Trophoblast cell (in vitro differentiated cells and primary cell): ENCODE measurements at regions not wholly inside any gene's neighbourhood (a gene's known extent, or its start where the extent isn't known, plus 50 kb on each side); places are given as distances from the start of the nearest gene placed in this dataset.

Source experiments
- DNase-seq, 2 donors: peaks; one replicate each; pipeline ENCODE4 v3.0.0-alpha.2; 2016
- H2AFZ ChIP-seq: 2 replicates; pipeline ENCODE4 v1.6.1; 2013; ENCODE audit warnings: low read length, moderate library complexity, mild to moderate bottlenecking; ENCODE audit not compliant: insufficient read depth, poor library complexity
- H2AK5ac ChIP-seq: 2 replicates; pipeline ENCODE4 v1.6.1; 2013; ENCODE audit warnings: mild to moderate bottlenecking, low read length
- H2BK120ac ChIP-seq: 2 replicates; pipeline ENCODE4 v1.6.1; 2013; ENCODE audit warnings: low read length, mild to moderate bottlenecking, moderate library complexity; ENCODE audit not compliant: insufficient read depth, poor library complexity
- H2BK12ac ChIP-seq: 2 replicates; pipeline ENCODE4 v1.6.1; 2013; ENCODE audit warnings: mild to moderate bottlenecking, low read length, moderate library complexity
- H2BK5ac ChIP-seq: 2 replicates; pipeline ENCODE4 v1.6.1; 2013; ENCODE audit warnings: low read length, low read depth, moderate library complexity, mild to moderate bottlenecking; ENCODE audit not compliant: poor library complexity
- H3K14ac ChIP-seq: 2 replicates; pipeline ENCODE4 v1.6.1; 2013; ENCODE audit warnings: mild to moderate bottlenecking, low read length
- H3K18ac ChIP-seq: 2 replicates; pipeline ENCODE4 v1.6.1; 2013; ENCODE audit warnings: mild to moderate bottlenecking, low read length
- H3K23ac ChIP-seq: 2 replicates; pipeline ENCODE4 v1.6.1; 2013; ENCODE audit warnings: low read length
- H3K27ac ChIP-seq: 2 replicates; pipeline ENCODE4 v1.5.1; 2013; ENCODE audit warnings: low read depth, mild to moderate bottlenecking, inconsistent platforms, low read length, moderate library complexity
- H3K27me3 ChIP-seq: 2 replicates; pipeline ENCODE4 v1.6.1; 2013; ENCODE audit warnings: inconsistent platforms, mild to moderate bottlenecking, low read length, moderate library complexity; ENCODE audit not compliant: insufficient read depth
- H3K36me3 ChIP-seq, 2 experiments: 1 replicate in 1 of 2; 2 replicates in 1 of 2; pipeline ENCODE4 v1.6.1; 2013; ENCODE audit warnings: low read length in 2 of 2, mild to moderate bottlenecking in 2 of 2, moderate library complexity in 1 of 2; ENCODE audit not compliant: insufficient read depth in 2 of 2, control insufficient read depth in 1 of 2
- H3K4ac ChIP-seq: 2 replicates; pipeline ENCODE4 v1.6.1; 2013; ENCODE audit warnings: low read depth, mild to moderate bottlenecking, low read length, moderate library complexity
- H3K4me1 ChIP-seq, 2 experiments: 1 replicate in 1 of 2; 2 replicates in 1 of 2; pipeline ENCODE4 v1.6.1; 2013; ENCODE audit warnings: low read length in 2 of 2, mild to moderate bottlenecking in 2 of 2, moderate library complexity in 1 of 2; ENCODE audit not compliant: insufficient read depth in 2 of 2, control insufficient read depth in 1 of 2
- H3K4me2 ChIP-seq: 2 replicates; pipeline ENCODE4 v1.6.1; 2013; ENCODE audit warnings: inconsistent platforms, mild to moderate bottlenecking, low read length, moderate library complexity
- H3K4me3 ChIP-seq: 2 replicates; pipeline ENCODE4 v1.5.1; 2013; ENCODE audit warnings: mild to moderate bottlenecking, low read depth, low read length, inconsistent platforms
- H3K79me1 ChIP-seq: one replicate; pipeline ENCODE4 v1.6.1; 2013; ENCODE audit warnings: low read length
- H3K79me2 ChIP-seq: 2 replicates; pipeline ENCODE4 v1.6.1; 2013; ENCODE audit warnings: low read length, mild to moderate bottlenecking; ENCODE audit not compliant: control insufficient read depth, insufficient read depth, poor library complexity
- H3K9ac ChIP-seq: 2 replicates; pipeline ENCODE4 v1.6.1; 2013; ENCODE audit warnings: mild to moderate bottlenecking, low read length
- H3K9me3 ChIP-seq: 2 replicates; pipeline ENCODE4 v1.6.1; 2013; ENCODE audit warnings: low read depth, mild to moderate bottlenecking, control low read depth, inconsistent platforms, low read length; ENCODE audit not compliant: insufficient read depth
- H4K12ac ChIP-seq: 2 replicates; pipeline ENCODE4 v1.6.1; 2013; ENCODE audit warnings: low read depth, mild to moderate bottlenecking, low read length, moderate library complexity
- H4K8ac ChIP-seq: 2 replicates; pipeline ENCODE4 v1.6.1; 2013; ENCODE audit warnings: low read depth, mild to moderate bottlenecking, low read length, moderate library complexity
- H4K91ac ChIP-seq: one replicate; pipeline ENCODE4 v1.6.1; 2013; ENCODE audit warnings: low read depth, mild to moderate bottlenecking, low read length, moderate library complexity
- WGBS: extraction: QIAGEN DNeasy Blood & Tissue Kit; methylation state at CpG from one replicate; pipeline ENCODE4 v1.1.7; 2013; ENCODE audit warnings: missing lambda C conversion rate; ENCODE audit not compliant: insufficient read length, insufficient coverage; ENCODE audit errors: extremely low coverage; 5-methylcytosine and 5-hydroxymethylcytosine counted together

DNA sequence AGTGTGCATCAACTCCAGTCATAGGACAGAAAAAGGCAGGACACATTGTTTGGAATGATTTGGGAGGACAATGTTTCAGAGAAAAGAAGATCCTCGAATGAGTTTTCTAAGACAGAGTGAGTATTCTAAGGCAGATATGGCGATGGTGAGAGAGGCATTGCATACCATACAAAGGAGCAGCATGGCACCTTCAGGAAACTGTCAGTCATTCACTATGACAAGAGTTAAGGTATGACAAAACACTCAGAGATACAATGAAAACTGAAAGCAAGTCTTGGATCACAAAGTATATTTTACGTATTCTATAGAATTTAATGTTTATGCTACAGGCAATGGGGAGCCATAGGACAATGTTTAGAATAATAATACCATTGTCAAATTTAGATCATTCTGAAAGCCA, 337.4 kb upstream of the LYPLAL1 start:
- Histone ChIP-seq H4K91ac (no peak overlapping the region), H3K18ac (no peak overlapping the region), H3K36me3 (no peaks in the 10 kb centered on the region), H3K79me2 (no peaks in the 10 kb centered on the region), H3K79me1 (no peaks in the 10 kb centered on the region), H3K27me3 (no peaks in the 10 kb centered on the region), H3K4ac (no peak overlapping the region), H3K4me2 (no peak overlapping the region), H2BK5ac (no peak overlapping the region), H3K14ac (no peak overlapping the region), H3K4me1 (no peaks in the 10 kb centered on the region), H3K27ac (no peak overlapping the region), H4K12ac (no peak overlapping the region), H3K4me3 (no peak overlapping the region), H4K8ac (no peak overlapping the region), H3K9me3 (no peaks in the 10 kb centered on the region), H2AK5ac (no peak overlapping the region), H3K23ac (no peak overlapping the region), H2BK120ac (no peak overlapping the region), H2AFZ (no peak overlapping the region), H3K9ac (no peak overlapping the region), H2BK12ac (no peak overlapping the region)
- DNase-seq: no peak
- WGBS: no CpG with 5 or more reads among the region's 3 CpGs

DNA sequence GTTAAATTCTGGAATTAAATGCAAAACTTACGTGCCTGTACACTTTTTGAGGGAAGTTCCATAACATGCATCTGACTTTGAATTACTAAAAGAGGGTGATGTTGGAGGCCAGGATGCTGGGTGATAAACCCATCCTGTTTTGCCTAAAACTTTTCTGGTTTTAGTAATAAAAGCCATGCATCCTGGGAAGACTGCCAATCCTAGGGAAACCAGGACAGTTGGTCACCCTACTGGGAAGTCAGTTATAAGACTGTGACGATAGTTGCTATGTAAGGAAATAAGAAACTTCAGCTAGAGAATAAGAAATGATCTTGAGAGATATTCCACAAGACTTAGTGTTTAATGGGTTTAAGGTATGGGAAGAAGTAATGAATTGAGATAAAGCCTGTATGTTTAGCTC, 336.6 kb upstream of the LYPLAL1 start:
- no peak overlapping the region for H4K8ac ChIP-seq
- H2BK120ac ChIP-seq: no peak overlapping the region
- no peak overlapping the region for H2AK5ac ChIP-seq
- H2AFZ ChIP-seq: no peak overlapping the region
- no peak overlapping the region for H3K4ac ChIP-seq
- H2BK12ac ChIP-seq: no peak overlapping the region
- H3K27me3 ChIP-seq: no peaks in the 10 kb centered on the region
- H4K91ac ChIP-seq: no peak overlapping the region
- H3K18ac ChIP-seq: no peak overlapping the region
- H3K9me3 ChIP-seq: no peaks in the 10 kb centered on the region
- no peak overlapping the region for H3K14ac ChIP-seq
- no peak overlapping the region for H3K23ac ChIP-seq
- WGBS: no CpG with 5 or more reads among the region's 2 CpGs
- no peak overlapping the region for H3K9ac ChIP-seq
- H3K4me3 ChIP-seq: no peak overlapping the region
- no peaks in the 10 kb centered on the region for H3K36me3 ChIP-seq
- H3K4me2 ChIP-seq: no peak overlapping the region
- H3K4me1 ChIP-seq: no peaks in the 10 kb centered on the region
- DNase-seq: no peak
- no peak overlapping the region for H4K12ac ChIP-seq
- H2BK5ac ChIP-seq: no peak overlapping the region
- H3K79me2 ChIP-seq: no peaks in the 10 kb centered on the region
- no peaks in the 10 kb centered on the region for H3K79me1 ChIP-seq
- no peak overlapping the region for H3K27ac ChIP-seq

GRCh38 chr1:218845589-218845988, 328.1 kb upstream of the LYPLAL1 start:
- H4K91ac ChIP-seq: no peak overlapping the region
- H3K79me1 ChIP-seq: no peaks in the 10 kb centered on the region
- H3K9ac ChIP-seq: no peak overlapping the region
- H3K36me3 ChIP-seq: no peaks in the 10 kb centered on the region
- no peak overlapping the region for H2BK120ac ChIP-seq
- H3K18ac ChIP-seq: no peak overlapping the region
- no peak overlapping the region for H3K27ac ChIP-seq
- H2AFZ ChIP-seq: no peak overlapping the region
- H3K4ac ChIP-seq: no peak overlapping the region
- no peak overlapping the region for H2BK5ac ChIP-seq
- H3K4me3 ChIP-seq: no peak overlapping the region
- WGBS: no CpG with 5 or more reads among the region's 1 CpG
- H3K27me3 ChIP-seq: no peaks in the 10 kb centered on the region
- H3K79me2 ChIP-seq: no peaks in the 10 kb centered on the region
- no peaks in the 10 kb centered on the region for H3K9me3 ChIP-seq
- no peak overlapping the region for H2AK5ac ChIP-seq
- H2BK12ac ChIP-seq: no peak overlapping the region
- H3K4me2 ChIP-seq: no peak overlapping the region
- H3K14ac ChIP-seq: no peak overlapping the region
- H4K8ac ChIP-seq: no peak overlapping the region
- no peak overlapping the region for H3K23ac ChIP-seq
- no peak for DNase-seq
- H3K4me1 ChIP-seq: no peaks in the 10 kb centered on the region
- no peak overlapping the region for H4K12ac ChIP-seq

GRCh38 chr1:218846181-218846580, 327.5 kb upstream of the LYPLAL1 start:
- H3K18ac ChIP-seq: no peak overlapping the region
- no peak overlapping the region for H2AFZ ChIP-seq
- no peaks in the 10 kb centered on the region for H3K27me3 ChIP-seq
- no peak overlapping the region for H2BK12ac ChIP-seq
- no peak overlapping the region for H3K4me3 ChIP-seq
- H3K14ac ChIP-seq: no peak overlapping the region
- no CpG with 5 or more reads among the region's 4 CpGs for WGBS
- H4K8ac ChIP-seq: no peak overlapping the region
- no peaks in the 10 kb centered on the region for H3K9me3 ChIP-seq
- H3K79me2 ChIP-seq: no peaks in the 10 kb centered on the region
- no peak overlapping the region for H3K23ac ChIP-seq
- H3K4me2 ChIP-seq: no peak overlapping the region
- H4K91ac ChIP-seq: no peak overlapping the region
- H2BK120ac ChIP-seq: no peak overlapping the region
- H3K27ac ChIP-seq: no peak overlapping the region
- H2AK5ac ChIP-seq: no peak overlapping the region
- H3K9ac ChIP-seq: no peak overlapping the region
- DNase-seq: no peak
- H4K12ac ChIP-seq: no peak overlapping the region
- H3K79me1 ChIP-seq: no peaks in the 10 kb centered on the region
- no peaks in the 10 kb centered on the region for H3K36me3 ChIP-seq
- no peak overlapping the region for H2BK5ac ChIP-seq
- no peak overlapping the region for H3K4ac ChIP-seq
- H3K4me1 ChIP-seq: no peaks in the 10 kb centered on the region
